ENCODE measurements at regions not wholly inside any gene's neighbourhood (a gene's known extent, or its start where the extent isn't known, plus 50 kb on each side); places are given as distances from the start of the nearest gene placed in this dataset.

GRCh38 chr21:38916214-38916964 lies 110.7 kb downstream of the ETS2 start:
- no peak for TF ChIP-seq POLR2A (IDR thresholded peaks at IDR 0.05)
- no peak for TF ChIP-seq EP300 (IDR thresholded peaks at IDR 0.05; ENCODE audit: low read depth)
- TF ChIP-seq POLR2AphosphoS5 (IDR thresholded peaks at IDR 0.05), result no peak
